ENCODE measurements at regions not wholly inside any gene's neighbourhood (a gene's known extent, or its start where the extent isn't known, plus 50 kb on each side); places are given as distances from the start of the nearest gene placed in this dataset.

DNA sequence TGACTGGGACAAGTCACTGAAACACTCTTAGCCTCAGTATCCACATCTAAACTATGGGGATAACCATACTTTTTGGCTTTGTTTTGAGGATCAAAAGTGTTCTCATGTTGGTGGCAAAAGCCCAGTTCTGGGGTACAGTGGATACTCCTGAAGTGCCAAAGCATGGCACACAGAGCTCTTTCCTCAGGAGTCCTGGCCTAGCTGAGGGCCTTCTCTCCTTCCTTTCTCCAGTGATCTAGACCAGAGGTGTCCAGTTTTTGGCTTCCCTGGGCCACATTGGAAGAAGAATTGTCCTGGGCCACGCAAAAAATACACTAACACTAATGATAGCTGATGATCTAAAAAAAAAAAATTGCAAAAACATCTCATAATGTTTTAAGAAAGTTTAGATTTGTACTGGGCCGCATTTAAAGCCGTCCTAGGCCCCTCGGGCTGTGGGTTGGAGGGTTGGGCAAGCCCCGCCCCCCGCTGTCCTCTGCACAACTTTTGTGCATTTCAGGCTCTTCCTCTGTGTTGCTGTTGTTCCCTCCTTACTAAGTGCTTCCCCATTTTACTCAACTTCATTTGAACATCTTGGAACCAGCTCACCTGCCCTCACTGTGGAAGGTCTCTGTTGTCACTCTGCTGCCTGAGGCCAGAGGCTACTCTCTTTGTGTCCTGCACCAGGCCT, 337.0 kb downstream of the CYRIA start (continued):
- TF ChIP-seq CHD7 (IDR thresholded peaks at IDR 0.05; ENCODE audit: insufficient replicate concordance, low read length) (no peak), TEAD4 (IDR thresholded peaks at IDR 0.05; ENCODE audit: low read depth, low read length) (no peak), EGR1 (IDR thresholded peaks at IDR 0.05; ENCODE audit: borderline replicate concordance, low read depth, low read length) (no peak)

All from H1 (cell line).